HepG2 (cell line): ENCODE measurements at regions not wholly inside any gene's neighbourhood (a gene's known extent, or its start where the extent isn't known, plus 50 kb on each side); places are given as distances from the start of the nearest gene placed in this dataset.

Source experiments
- ATAC-seq: fragments of 200-7000 bp; cut with Tn5 transposase; 3 replicates; pipeline ENCODE4 v1.9.1; 2020; ENCODE audit warnings: mild to moderate bottlenecking, moderate library complexity
- BruUV-seq: library from RNA; stranded (reverse); fragments of 400-500 nt; replicated peaks from 2 replicates; lab custom pipeline; 2021; lab: Mats Ljungman, UMichigan
- CTCF ChIA-PET: fragments of 300-600 bp; formaldehyde crosslinking; extraction: SDS; loops from one replicate; lab custom pipeline; 2021; ENCODE audit warnings: low total read pairs, inconsistent platforms, low intra/inter-chr PET ratio; lab: Yijun Ruan, JAX
- POLR2A ChIA-PET: fragments of 350-600 bp; sonication (Branson Sonifier 250); formaldehyde crosslinking; loops from one replicate; lab custom pipeline; 2020; ENCODE audit warnings: antibody characterized with exemption, inconsistent platforms; lab: Yijun Ruan, JAX
- DNase-seq: peaks from one replicate; pipeline ENCODE4 v3.0.0-alpha.2; 2015; ENCODE audit warnings: low spot score
- FAIRE-seq: peaks from 3 replicates; lab custom pipeline; 2011; peaks lifted over from hg19 to GRCh38; lab: Jason Lieb, UNC
- H2AFZ ChIP-seq: one replicate; pipeline ENCODE4 v1.6.1; 2011; ENCODE audit warnings: low read length, inconsistent platforms
- H3K27ac ChIP-seq: fragments of 300-600 bp; 3 replicates; pipeline ENCODE4 v1.8.0; 2011; ENCODE audit warnings: mixed run types, mild to moderate bottlenecking, mixed read lengths, low read length, inconsistent platforms; ENCODE audit not compliant: insufficient read depth; ENCODE audit errors: extremely low read length
- H3K27me3 ChIP-seq, 2 experiments: fragments of 200-600 bp in 1 of 2; 2 replicates in 1 of 2; 3 replicates in 1 of 2; pipeline versions ENCODE4 v1.6.0 to v1.8.0; 2011; ENCODE audit warnings: low read length in 2 of 2, mild to moderate bottlenecking in 2 of 2, moderate library complexity in 2 of 2, inconsistent platforms in 1 of 2; ENCODE audit not compliant: insufficient read depth in 2 of 2, control insufficient read depth in 1 of 2
- H3K36me3 ChIP-seq, 2 experiments: fragments of 200-600 bp in 1 of 2; replicated peaks in 1 of 2; 2 replicates in 1 of 2; 3 replicates in 1 of 2; pipeline versions ENCODE4 v1.5.1 to v1.8.0; 2011; ENCODE audit warnings: low read length in 2 of 2, inconsistent platforms in 1 of 2; ENCODE audit not compliant: insufficient read depth in 2 of 2, control insufficient read depth in 1 of 2
- H3K4me1 ChIP-seq: 2 replicates; pipeline ENCODE4 v1.5.1; 2012; ENCODE audit warnings: low read length, inconsistent platforms; ENCODE audit not compliant: insufficient read depth
- H3K4me2 ChIP-seq: 2 replicates; pipeline ENCODE4 v1.6.0; 2011; ENCODE audit warnings: low read depth, low read length, inconsistent platforms
- H3K4me3 ChIP-seq, 3 experiments: fragments of 200-600 bp in 1 of 3; sonication (generic), shearing (Covaris generic) in 1 of 3; replicated peaks in 1 of 3; 2 replicates each; pipeline ENCODE4 v1.5.1; 2011 to 2016; ENCODE audit warnings: low read length in 3 of 3, inconsistent platforms in 2 of 3, low read depth in 2 of 3, mild to moderate bottlenecking in 2 of 3, control low read depth in 1 of 3, mixed read lengths in 1 of 3; ENCODE audit not compliant: insufficient read depth in 1 of 3
- H3K79me2 ChIP-seq: one replicate; pipeline ENCODE4 v1.6.1; 2011; ENCODE audit warnings: low read length, inconsistent platforms; ENCODE audit not compliant: insufficient read depth
- H3K9ac ChIP-seq: 2 replicates; pipeline ENCODE4 v1.6.0; 2011; ENCODE audit warnings: mild to moderate bottlenecking, low read depth, low read length, inconsistent platforms; ENCODE audit not compliant: insufficient read depth
- H3K9me3 ChIP-seq: 2 replicates; pipeline ENCODE4 v1.5.1; 2012; ENCODE audit warnings: mild to moderate bottlenecking, low read length
- H4K20me1 ChIP-seq: 2 replicates; pipeline ENCODE4 v1.6.0; 2011; ENCODE audit warnings: inconsistent platforms, mild to moderate bottlenecking, low read length, moderate library complexity; ENCODE audit not compliant: insufficient read depth
- CREB3 ChIP-seq: sonication (generic); formaldehyde crosslinking; IDR thresholded peaks from 2 replicates; pipeline ENCODE4 v1.5.0; 2020; ENCODE audit warnings: missing genetic modification reagents
- MXD3 ChIP-seq: IDR thresholded peaks from 2 replicates; pipeline ENCODE4 v1.6.1; 2016; ENCODE audit warnings: mild to moderate bottlenecking, missing biosample characterization, missing genetic modification reagents
- PHB2 ChIP-seq: fragments of 450-650 bp; IDR thresholded peaks from 2 replicates; pipeline ENCODE4 v1.6.1; 2018; ENCODE audit not compliant: partially characterized antibody
- PRDM15 ChIP-seq: sonication (generic); formaldehyde crosslinking; IDR thresholded peaks from 2 replicates; pipeline ENCODE4 v1.4.0; 2020; ENCODE audit warnings: missing genetic modification reagents
- RORA ChIP-seq: sonication (generic); formaldehyde crosslinking; IDR thresholded peaks from 2 replicates; pipeline ENCODE4 v1.5.0; 2020; ENCODE audit warnings: mild to moderate bottlenecking, missing genetic modification reagents, moderate library complexity
- TRIM22 ChIP-seq: fragments of 450-650 bp; IDR thresholded peaks from 2 replicates; pipeline ENCODE4 v1.6.1; 2017
- ZMYM4 ChIP-seq: sonication (generic); formaldehyde crosslinking; IDR thresholded peaks from 2 replicates; pipeline ENCODE4 v1.8.1; 2023; ENCODE audit warnings: mild to moderate bottlenecking, missing genetic modification reagents
- ZNF225 ChIP-seq: sonication (generic); formaldehyde crosslinking; IDR thresholded peaks from 2 replicates; pipeline ENCODE4 v1.4.0; 2020; ENCODE audit warnings: mild to moderate bottlenecking, missing genetic modification reagents
- ZNF383 ChIP-seq: sonication (generic); formaldehyde crosslinking; IDR thresholded peaks from 2 replicates; pipeline ENCODE4 v1.4.0; 2020; ENCODE audit warnings: missing genetic modification reagents, mild to moderate bottlenecking, borderline replicate concordance
- ZNF687 ChIP-seq: sonication (generic); formaldehyde crosslinking; IDR thresholded peaks from 2 replicates; pipeline ENCODE4 v1.5.1; 2020; ENCODE audit warnings: mild to moderate bottlenecking, missing genetic modification reagents, moderate library complexity
- ZNF773 ChIP-seq: sonication (generic); formaldehyde crosslinking; IDR thresholded peaks from 2 replicates; pipeline ENCODE4 v1.4.0; 2020; ENCODE audit warnings: missing genetic modification reagents, borderline replicate concordance
- WGBS: methylation state at CpG from one replicate; pipeline ENCODE4 v1.1.6; 2017; ENCODE audit warnings: low lambda C conversion rate; 5-methylcytosine and 5-hydroxymethylcytosine counted together
- in situ Hi-C: cut with HindIII; loops from 2 replicates; pipeline ENCODE4 v1.10.0; 2017; ENCODE audit warnings: low pct_unique_long_range_greater_than_20kb; ENCODE audit not compliant: extremely low pct_ligation_motif_present
- intact Hi-C: fragments of 100-400 bp; cut with micrococcal nuclease; formaldehyde crosslinking; loops from one replicate; pipeline ENCODE4 v1.10.0; 2022; ENCODE audit not compliant: unreplicated experiment

- TF ChIP-seq PRDM15 (peak; percentile 93), RORA (CRISPR knock-in tag) (no peak)
Observed at GRCh38 chr2:42951263-42951938, 159.0 kb upstream of the HAAO start (continued).

GRCh38 chr2:42949125-42949524 is 156.7 kb upstream of the HAAO start:
- Histone ChIP-seq H3K36me3 (no peaks in the 10 kb centered on the region), H3K4me3 (no peak overlapping the region), H3K4me1 (peaks cover 89% of the 10 kb centered on the region), H3K4me2 (no peak overlapping the region), H3K9me3 (no peaks in the 10 kb centered on the region), H3K9ac (no peak overlapping the region), H4K20me1 (no peaks in the 10 kb centered on the region), H3K27ac (no peak overlapping the region), H3K79me2 (no peaks in the 10 kb centered on the region), H3K27me3 (no peaks in the 10 kb centered on the region), H2AFZ (no peak overlapping the region)
- ATAC-seq, result no peak
- intact Hi-C loops, result loop anchor here (5.0 kb wide), 1 partner anchor 183 kb away; no protein-coding TSS in a partner anchor
- no peak for FAIRE-seq
- WGBS, result 89% methylated on average over 6 of the region's 6 CpGs
- no peak for DNase-seq
- POLR2A ChIA-PET, result no interaction called here
- CTCF ChIA-PET, result interaction anchor here (3.2 kb wide), 1 partner anchor 73 kb away, joined by 22 read pairs; no protein-coding TSS in a partner anchor
- in situ Hi-C loops, result loop anchor here (5.0 kb wide), 1 partner anchor 533 kb away; no protein-coding TSS in a partner anchor
- BruUV-seq, result no TSS peak
- TF ChIP-seq ZNF773 (CRISPR knock-in tag) (no peak), ZMYM4 (CRISPR knock-in tag) (peak; percentile 36; the same call in 1 of the 2 replicates), ZNF383 (CRISPR knock-in tag) (no peak), TRIM22 (no peak), ZNF687 (peak; percentile 52), CREB3 (CRISPR knock-in tag) (no peak), ZNF225 (CRISPR knock-in tag) (no peak), PHB2 (no peak), MXD3 (CRISPR knock-in tag) (no peak)
